Endothelial cell of umbilical vein (primary cell): ENCODE measurements at regions not wholly inside any gene's neighbourhood (a gene's known extent, or its start where the extent isn't known, plus 50 kb on each side); places are given as distances from the start of the nearest gene placed in this dataset.

Source experiments
- BruUV-seq: library from RNA; stranded (reverse); fragments of 400-500 nt; replicated peaks from 2 replicates; lab custom pipeline; 2021; lab: Mats Ljungman, UMichigan
- CTCF ChIA-PET: fragments of 300-600, 350-600 bp; sonication (Branson Sonifier 250); formaldehyde crosslinking; loops from one replicate; lab custom pipeline; 2021; ENCODE audit warnings: antibody characterized with exemption, inconsistent platforms; lab: Charles Lee
- POLR2A ChIA-PET: fragments of 300-600, 350-600 bp; sonication (Branson Sonifier 250); formaldehyde crosslinking; loops from one replicate; lab custom pipeline; 2021; ENCODE audit warnings: antibody characterized with exemption, inconsistent platforms; lab: Charles Lee
- DNase-seq: peaks from one replicate; pipeline ENCODE4 v3.0.0-alpha.2; 2011; ENCODE audit warnings: low read depth, low spot score
- FAIRE-seq: peaks from 2 replicates; lab custom pipeline; 2011; peaks lifted over from hg19 to GRCh38; lab: Jason Lieb, UNC
- H2AFZ ChIP-seq: 2 replicates; pipeline ENCODE4 v1.6.0; 2012; ENCODE audit warnings: low read depth, low read length, control low read depth, inconsistent platforms
- H3K27ac ChIP-seq: 2 replicates; pipeline ENCODE4 v1.5.1; 2011; ENCODE audit warnings: low read depth, mild to moderate bottlenecking, control low read depth, low read length, moderate library complexity; ENCODE audit not compliant: insufficient read depth
- H3K27me3 ChIP-seq, 2 experiments: 2 replicates each; pipeline versions ENCODE4 v1.6.0 to v1.6.1; 2011; ENCODE audit warnings: low read length in 2 of 2, mixed read lengths in 1 of 2; ENCODE audit not compliant: control insufficient read depth in 2 of 2, insufficient read depth in 2 of 2
- H3K36me3 ChIP-seq, 2 experiments: 2 replicates in 1 of 2; 3 replicates in 1 of 2; pipeline ENCODE4 v1.5.1; 2011; ENCODE audit warnings: low read length in 2 of 2, mild to moderate bottlenecking in 1 of 2, moderate library complexity in 1 of 2; ENCODE audit not compliant: control insufficient read depth in 2 of 2, insufficient read depth in 2 of 2; ENCODE audit errors: extremely low read depth in 1 of 2
- H3K4me1 ChIP-seq: 3 replicates; pipeline ENCODE4 v1.5.1; 2011; ENCODE audit warnings: mild to moderate bottlenecking, low read length; ENCODE audit not compliant: control insufficient read depth, insufficient read depth; ENCODE audit errors: extremely low read depth
- H3K4me2 ChIP-seq: 2 replicates; pipeline ENCODE4 v1.6.1; 2011; ENCODE audit warnings: low read length, control low read depth, mixed read lengths; ENCODE audit not compliant: insufficient read depth
- H3K4me3 ChIP-seq, 3 experiments: fragments of 200-600 bp in 1 of 3; sonication (generic), shearing (Covaris generic) in 1 of 3; replicated peaks in 1 of 3; 2 replicates each; pipeline ENCODE4 v1.5.1; 2011 to 2016; ENCODE audit warnings: control low read depth in 3 of 3, low read length in 3 of 3, mild to moderate bottlenecking in 2 of 3, inconsistent platforms in 1 of 3, low read depth in 1 of 3, moderate library complexity in 1 of 3; ENCODE audit not compliant: insufficient read depth in 1 of 3
- H3K79me2 ChIP-seq: 2 replicates; pipeline ENCODE4 v1.6.0; 2012; ENCODE audit warnings: low read length, inconsistent platforms; ENCODE audit not compliant: control insufficient read depth, insufficient read depth
- H3K9ac ChIP-seq: replicated peaks from 2 replicates; pipeline ENCODE3; 2011; ENCODE audit warnings: low read length, control low read depth; ENCODE audit not compliant: insufficient read depth; ENCODE audit errors: extremely low read depth
- H3K9me1 ChIP-seq: replicated peaks from 3 replicates; pipeline ENCODE4 v1.6.0; 2011; ENCODE audit warnings: mild to moderate bottlenecking, low read length; ENCODE audit not compliant: control insufficient read depth, insufficient read depth; ENCODE audit errors: extremely low read depth
- H3K9me3 ChIP-seq: replicated peaks from 2 replicates; pipeline ENCODE4 v1.5.1; 2012; ENCODE audit warnings: low read length, inconsistent platforms; ENCODE audit not compliant: control insufficient read depth, insufficient read depth
- H4K20me1 ChIP-seq: replicated peaks from 2 replicates; pipeline ENCODE3; 2011; ENCODE audit warnings: mild to moderate bottlenecking, low read length; ENCODE audit not compliant: control insufficient read depth, insufficient read depth; ENCODE audit errors: extremely low read depth
- EZH2 ChIP-seq: IDR thresholded peaks from 2 replicates; pipeline ENCODE4 v1.6.1; 2012; ENCODE audit warnings: borderline replicate concordance, low read depth, mild to moderate bottlenecking, moderate library complexity, low read length, inconsistent platforms; ENCODE audit not compliant: severe bottlenecking
- FOS ChIP-seq: IDR thresholded peaks from 2 replicates; pipeline ENCODE4 v1.6.1; 2011; ENCODE audit warnings: mild to moderate bottlenecking, low read length, moderate library complexity, borderline replicate concordance; ENCODE audit not compliant: insufficient read depth
- GATA2 ChIP-seq: IDR thresholded peaks from 2 replicates; pipeline ENCODE4 v1.7.0; 2011; ENCODE audit warnings: low read depth, mild to moderate bottlenecking, moderate library complexity, mixed read lengths, low read length; ENCODE audit not compliant: insufficient read length, insufficient read depth
- JUN ChIP-seq: IDR thresholded peaks from 2 replicates; pipeline ENCODE4 v1.6.1; 2011; ENCODE audit warnings: borderline replicate concordance, low read depth; ENCODE audit not compliant: insufficient read length, insufficient read depth
- MYC ChIP-seq: IDR thresholded peaks from one replicate; pipeline ENCODE4 v1.6.1; 2011; ENCODE audit warnings: mild to moderate bottlenecking, low read depth, low read length
- POLR2A ChIP-seq: IDR thresholded peaks from 2 replicates; pipeline ENCODE4 v1.6.1; 2012; ENCODE audit warnings: low read depth, mild to moderate bottlenecking, control low read depth, low read length
- POLR2AphosphoS5 ChIP-seq: IDR thresholded peaks from 2 replicates; pipeline ENCODE4 v1.6.1; 2012; ENCODE audit warnings: low read depth, mild to moderate bottlenecking, control low read depth, low read length, moderate library complexity; ENCODE audit not compliant: insufficient read depth
- dilution Hi-C: fragments of 300-500 bp; cut with MboI; formaldehyde crosslinking; loops from one replicate; pipeline ENCODE4 v1.15.0; 2019; ENCODE audit warnings: low sequenced_read_pairs; ENCODE audit not compliant: extremely low pct_ligation_motif_present
- intact Hi-C: fragments of 100-400 bp; cut with micrococcal nuclease; formaldehyde crosslinking; loops from one replicate; pipeline ENCODE4 v1.10.0; 2022
- TF ChIP-seq, protein P1 (sequence below), 2 donors: IDR thresholded peaks; 1 replicate in 1 of 2; 2 replicates in 1 of 2; pipeline ENCODE4 v1.5.1; 2011; ENCODE audit warnings: low read length in 2 of 2, mild to moderate bottlenecking in 2 of 2, moderate library complexity in 2 of 2, control low read depth in 1 of 2, inconsistent platforms in 1 of 2, low read depth in 1 of 2; ENCODE audit not compliant: insufficient read depth in 1 of 2; ENCODE audit errors: extremely low read depth in 1 of 2
- TF ChIP-seq, protein P2 (sequence below): IDR thresholded peaks from 2 replicates; pipeline ENCODE4 v1.6.1; 2011; ENCODE audit not compliant: insufficient read depth, insufficient read length

DNA sequence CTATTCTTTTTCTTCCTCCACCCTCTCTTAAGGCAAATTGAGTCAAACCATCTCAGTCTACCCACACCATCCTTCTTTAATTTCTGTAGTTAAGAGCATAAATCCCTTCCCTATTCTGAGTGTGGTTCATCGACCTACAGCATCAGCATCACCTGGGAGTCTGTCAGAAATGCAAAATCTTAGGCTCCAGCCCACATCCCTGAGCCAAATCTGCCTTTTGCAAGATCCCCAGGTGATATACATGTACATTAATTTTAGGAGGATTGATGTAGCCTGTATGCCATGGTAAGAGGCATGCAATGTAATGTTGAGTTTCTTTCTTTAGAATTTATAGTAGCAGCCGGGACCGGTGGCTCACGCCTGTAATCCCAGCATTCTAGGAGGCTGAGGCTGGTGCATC is 151.7 kb upstream of the TNP1 start:
- no TSS peak for BruUV-seq

More for the DNA sequence above, 151.7 kb upstream of the TNP1 start:
- no peaks in the 10 kb centered on the region for H3K4me1 ChIP-seq
- no peaks in the 10 kb centered on the region for H3K9me1 ChIP-seq
- H3K27ac ChIP-seq: no peak overlapping the region
- no peak overlapping the region for H3K9ac ChIP-seq
- POLR2A ChIA-PET: no interaction called here
- no peak overlapping the region for H3K4me3 ChIP-seq
- FAIRE-seq: no peak
- H3K79me2 ChIP-seq: no peaks in the 10 kb centered on the region
- no peaks in the 10 kb centered on the region for H3K36me3 ChIP-seq
- dilution Hi-C loops (no loop called here), intact Hi-C loops (no loop called here)
- DNase-seq: no peak
- no peaks in the 10 kb centered on the region for H3K9me3 ChIP-seq
- no peaks in the 10 kb centered on the region for H4K20me1 ChIP-seq
- no peaks in the 10 kb centered on the region for H3K27me3 ChIP-seq
- TF ChIP-seq FOS (no peak), JUN (no peak), MYC (no peak), GATA2 (no peak), POLR2A (no peak), EZH2 (no peak), POLR2AphosphoS5 (no peak)
- TF ChIP-seq, protein P1, sequence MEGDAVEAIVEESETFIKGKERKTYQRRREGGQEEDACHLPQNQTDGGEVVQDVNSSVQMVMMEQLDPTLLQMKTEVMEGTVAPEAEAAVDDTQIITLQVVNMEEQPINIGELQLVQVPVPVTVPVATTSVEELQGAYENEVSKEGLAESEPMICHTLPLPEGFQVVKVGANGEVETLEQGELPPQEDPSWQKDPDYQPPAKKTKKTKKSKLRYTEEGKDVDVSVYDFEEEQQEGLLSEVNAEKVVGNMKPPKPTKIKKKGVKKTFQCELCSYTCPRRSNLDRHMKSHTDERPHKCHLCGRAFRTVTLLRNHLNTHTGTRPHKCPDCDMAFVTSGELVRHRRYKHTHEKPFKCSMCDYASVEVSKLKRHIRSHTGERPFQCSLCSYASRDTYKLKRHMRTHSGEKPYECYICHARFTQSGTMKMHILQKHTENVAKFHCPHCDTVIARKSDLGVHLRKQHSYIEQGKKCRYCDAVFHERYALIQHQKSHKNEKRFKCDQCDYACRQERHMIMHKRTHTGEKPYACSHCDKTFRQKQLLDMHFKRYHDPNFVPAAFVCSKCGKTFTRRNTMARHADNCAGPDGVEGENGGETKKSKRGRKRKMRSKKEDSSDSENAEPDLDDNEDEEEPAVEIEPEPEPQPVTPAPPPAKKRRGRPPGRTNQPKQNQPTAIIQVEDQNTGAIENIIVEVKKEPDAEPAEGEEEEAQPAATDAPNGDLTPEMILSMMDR (IDR thresholded peaks at IDR 0.05; ENCODE audit: extremely low read depth in 1 of 2, insufficient read depth in 1 of 2, low read depth in 1 of 2, low read length in 2 of 2): no peak
- TF ChIP-seq, protein P2, sequence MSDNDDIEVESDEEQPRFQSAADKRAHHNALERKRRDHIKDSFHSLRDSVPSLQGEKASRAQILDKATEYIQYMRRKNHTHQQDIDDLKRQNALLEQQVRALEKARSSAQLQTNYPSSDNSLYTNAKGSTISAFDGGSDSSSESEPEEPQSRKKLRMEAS: no peak
- CTCF ChIA-PET: interaction anchor here (1.2 kb wide), 1 partner anchor 329 kb away, joined by 3 read pairs; no protein-coding TSS in a partner anchor
- H2AFZ ChIP-seq: no peak overlapping the region
- no peak overlapping the region for H3K4me2 ChIP-seq
